ENCODE measurements at regions not wholly inside any gene's neighbourhood (a gene's known extent, or its start where the extent isn't known, plus 50 kb on each side); places are given as distances from the start of the nearest gene placed in this dataset.

DNA sequence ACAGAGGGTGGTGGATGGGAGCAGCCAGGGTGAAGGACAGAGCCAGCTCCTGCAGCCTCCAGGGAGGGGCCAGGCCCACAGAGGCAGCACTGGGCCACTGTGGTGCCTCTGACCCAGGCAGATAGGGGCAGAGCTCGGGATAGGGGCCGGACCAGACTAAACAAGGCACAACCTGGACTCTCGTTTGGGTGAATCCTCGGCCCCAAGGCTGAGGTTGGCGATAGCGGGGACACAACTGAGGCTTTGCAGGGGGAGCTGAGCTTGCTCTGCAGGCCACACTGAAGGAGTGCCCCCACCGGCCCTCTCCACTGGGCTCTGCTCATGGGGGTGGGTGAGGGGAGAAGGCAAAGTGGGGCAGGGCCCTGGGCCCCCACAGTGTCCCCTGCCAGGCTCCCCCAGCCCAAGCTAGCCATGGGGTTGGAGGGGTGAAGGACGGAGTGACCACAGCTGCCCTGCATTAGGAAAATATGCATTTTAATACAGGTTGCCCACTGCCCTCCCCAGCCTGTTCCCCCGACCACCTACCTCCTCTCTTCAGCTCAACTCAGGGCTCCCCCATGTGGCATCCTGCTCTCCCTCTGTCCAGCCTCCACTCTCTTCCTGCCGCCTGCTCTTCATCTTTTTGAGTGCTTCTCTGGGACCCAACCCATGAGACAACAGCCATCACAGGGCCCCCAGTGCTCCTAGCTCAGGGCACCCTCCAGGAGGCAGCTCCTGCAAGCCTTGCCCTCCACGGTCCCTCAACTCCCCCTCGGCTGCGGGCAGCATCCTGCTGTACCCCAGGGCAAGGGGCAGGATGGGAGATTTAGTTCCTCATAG is 152.8 kb downstream of the INHBB start:
- DNase-seq (ENCODE audit: low spot score in 2 of 2): no peak
- H3K4me1 ChIP-seq: no peaks in the 10 kb centered on the region
- H3K36me3 ChIP-seq: no peaks in the 10 kb centered on the region
- no peaks in the 10 kb centered on the region for H3K9me3 ChIP-seq
- TF ChIP-seq, protein P1, sequence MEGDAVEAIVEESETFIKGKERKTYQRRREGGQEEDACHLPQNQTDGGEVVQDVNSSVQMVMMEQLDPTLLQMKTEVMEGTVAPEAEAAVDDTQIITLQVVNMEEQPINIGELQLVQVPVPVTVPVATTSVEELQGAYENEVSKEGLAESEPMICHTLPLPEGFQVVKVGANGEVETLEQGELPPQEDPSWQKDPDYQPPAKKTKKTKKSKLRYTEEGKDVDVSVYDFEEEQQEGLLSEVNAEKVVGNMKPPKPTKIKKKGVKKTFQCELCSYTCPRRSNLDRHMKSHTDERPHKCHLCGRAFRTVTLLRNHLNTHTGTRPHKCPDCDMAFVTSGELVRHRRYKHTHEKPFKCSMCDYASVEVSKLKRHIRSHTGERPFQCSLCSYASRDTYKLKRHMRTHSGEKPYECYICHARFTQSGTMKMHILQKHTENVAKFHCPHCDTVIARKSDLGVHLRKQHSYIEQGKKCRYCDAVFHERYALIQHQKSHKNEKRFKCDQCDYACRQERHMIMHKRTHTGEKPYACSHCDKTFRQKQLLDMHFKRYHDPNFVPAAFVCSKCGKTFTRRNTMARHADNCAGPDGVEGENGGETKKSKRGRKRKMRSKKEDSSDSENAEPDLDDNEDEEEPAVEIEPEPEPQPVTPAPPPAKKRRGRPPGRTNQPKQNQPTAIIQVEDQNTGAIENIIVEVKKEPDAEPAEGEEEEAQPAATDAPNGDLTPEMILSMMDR (IDR thresholded peaks at IDR 0.05): no peak
- H3K4me3 ChIP-seq: no peak overlapping the region
- no peak overlapping the region for H3K27ac ChIP-seq
- intact Hi-C loops (cut with DNase I): no loop called here
- H3K27me3 ChIP-seq: no peaks in the 10 kb centered on the region

DNA sequence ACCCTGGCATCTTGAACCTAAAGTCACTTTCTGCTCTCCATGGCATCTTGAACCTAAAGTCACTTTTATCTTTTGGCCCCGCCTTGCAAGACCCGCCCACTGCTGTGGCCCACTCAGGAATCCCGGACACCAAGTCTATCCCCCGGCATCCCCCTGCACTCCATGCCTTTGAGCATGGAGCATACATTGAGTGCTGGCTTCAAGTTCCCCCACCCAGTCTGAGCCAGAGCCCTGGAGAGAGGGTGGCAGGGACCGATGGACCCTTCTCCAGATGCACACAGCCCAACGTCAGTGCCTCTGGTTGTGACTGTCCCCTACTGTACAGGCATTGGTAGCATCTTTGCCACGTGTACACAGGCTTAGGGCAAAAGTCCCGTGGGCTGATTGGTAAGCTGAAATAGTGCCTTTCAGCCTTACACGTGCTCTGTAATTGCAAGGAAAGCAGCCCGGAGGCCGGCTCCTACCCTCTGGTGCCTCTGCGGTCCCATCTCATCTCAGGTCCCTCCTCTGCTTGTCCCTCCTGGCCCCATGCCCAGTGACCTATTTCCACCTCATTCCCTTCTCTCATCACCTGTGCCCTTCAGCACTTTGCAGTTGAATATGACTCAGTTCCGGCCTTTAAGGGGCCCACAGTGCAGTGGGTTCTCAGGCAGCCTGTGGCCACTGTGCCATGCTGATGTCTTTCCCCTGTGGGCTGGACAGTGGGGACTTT is 154.0 kb downstream of the INHBB start:
- Histone ChIP-seq H3K9me3 (no peaks in the 10 kb centered on the region), H3K27ac (no peak overlapping the region), H3K4me1 (no peaks in the 10 kb centered on the region), H3K27me3 (no peaks in the 10 kb centered on the region), H3K36me3 (no peaks in the 10 kb centered on the region), H3K4me3 (no peak overlapping the region)
- TF ChIP-seq, protein P1 (IDR thresholded peaks at IDR 0.05): no peak
- intact Hi-C loops (cut with DNase I): no loop called here
- DNase-seq (ENCODE audit: low spot score in 2 of 2): no peak

DNA sequence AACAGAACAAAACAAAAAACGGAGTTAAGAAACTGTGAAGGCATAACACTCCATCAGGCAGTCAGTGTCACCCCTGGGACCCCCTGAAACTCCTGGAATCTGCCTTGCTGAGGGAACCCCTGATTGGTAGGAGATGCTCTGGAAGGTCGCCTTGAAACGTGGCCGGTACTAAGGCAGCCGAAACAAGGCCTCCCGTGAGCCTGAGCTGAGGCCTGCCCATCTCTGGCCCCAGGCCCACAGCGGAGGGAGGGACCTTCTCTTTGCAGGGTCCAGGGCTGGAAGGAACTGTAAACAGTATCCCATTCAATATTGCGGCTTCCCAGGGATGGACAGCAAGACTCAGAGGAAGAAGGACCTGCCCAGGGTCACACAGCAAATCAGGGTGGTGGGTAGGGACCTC is 155.7 kb downstream of the INHBB start:
- Histone ChIP-seq H3K4me3 (no peak overlapping the region), H3K9me3 (no peaks in the 10 kb centered on the region), H3K27me3 (no peaks in the 10 kb centered on the region), H3K27ac (no peak overlapping the region), H3K4me1 (no peaks in the 10 kb centered on the region), H3K36me3 (no peaks in the 10 kb centered on the region)
- TF ChIP-seq, protein P1 (IDR thresholded peaks at IDR 0.05): no peak
- no peak for DNase-seq (ENCODE audit: low spot score in 2 of 2)
- intact Hi-C loops (cut with DNase I): no loop called here

DNA sequence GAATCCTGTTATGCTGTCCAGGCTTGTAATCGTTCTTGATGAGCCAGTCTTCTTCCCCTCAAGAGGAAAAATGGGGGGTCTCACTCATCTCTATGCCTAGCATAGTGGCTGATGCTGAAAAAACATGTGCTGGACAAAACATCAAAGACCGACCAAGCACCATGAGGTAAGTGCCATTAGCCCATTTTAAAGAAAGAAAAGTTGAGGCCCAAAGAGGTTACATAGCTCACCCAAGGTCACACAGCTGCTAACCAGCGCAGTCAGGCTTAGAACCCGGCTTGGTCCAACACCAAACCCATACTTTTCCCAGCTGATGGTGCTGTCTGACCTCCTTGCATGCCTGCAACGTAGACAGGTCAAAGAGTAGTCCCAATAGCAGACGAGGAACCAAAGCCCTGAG is 156.4 kb downstream of the INHBB start:
- TF ChIP-seq, protein P1 (IDR thresholded peaks at IDR 0.05): no peak
- no peak for DNase-seq (ENCODE audit: low spot score in 2 of 2)
- Histone ChIP-seq H3K27me3 (no peaks in the 10 kb centered on the region), H3K4me3 (no peak overlapping the region), H3K4me1 (no peaks in the 10 kb centered on the region), H3K36me3 (no peaks in the 10 kb centered on the region), H3K9me3 (no peaks in the 10 kb centered on the region), H3K27ac (no peak overlapping the region)
- intact Hi-C loops (cut with DNase I): no loop called here

DNA sequence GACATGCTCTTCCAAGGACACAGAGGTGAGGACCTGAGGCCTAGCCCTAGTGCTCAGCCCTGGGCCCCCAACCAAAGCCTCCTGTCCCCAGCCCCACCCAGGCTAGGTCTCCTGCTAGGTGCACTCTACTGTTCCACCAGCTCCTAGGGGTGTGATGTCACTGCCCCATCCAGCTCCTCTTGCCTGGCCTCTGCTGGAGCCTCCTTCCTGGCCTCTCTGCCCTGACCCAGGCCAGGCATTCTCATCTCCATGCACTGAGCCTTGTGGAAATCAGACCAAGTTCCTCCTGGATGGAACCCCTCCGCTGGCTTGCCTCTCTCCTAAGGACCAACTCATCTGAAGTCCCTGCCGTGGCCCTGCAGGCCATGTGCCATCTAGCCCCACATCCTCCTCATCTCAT is 156.8 kb downstream of the INHBB start:
- TF ChIP-seq, protein P1 (IDR thresholded peaks at IDR 0.05): no peak
- DNase-seq (ENCODE audit: low spot score in 2 of 2): no peak
- Histone ChIP-seq H3K27me3 (no peaks in the 10 kb centered on the region), H3K4me3 (no peak overlapping the region), H3K36me3 (no peaks in the 10 kb centered on the region), H3K9me3 (no peaks in the 10 kb centered on the region), H3K27ac (no peak overlapping the region), H3K4me1 (no peaks in the 10 kb centered on the region)
- intact Hi-C loops (cut with DNase I): no loop called here

Measured in ascending aorta (tissue), 2 donors.